HepG2 (cell line): ENCODE measurements at regions not wholly inside any gene's neighbourhood (a gene's known extent, or its start where the extent isn't known, plus 50 kb on each side); places are given as distances from the start of the nearest gene placed in this dataset.

Experiments
- ATAC-seq: fragments of 200-7000 bp; cut with Tn5 transposase; 3 replicates; pipeline ENCODE4 v1.9.1; 2020; ENCODE audit warnings: mild to moderate bottlenecking, moderate library complexity
- BruUV-seq: library from RNA; stranded (reverse); fragments of 400-500 nt; replicated peaks from 2 replicates; lab custom pipeline; 2021; lab: Mats Ljungman, UMichigan
- CTCF ChIA-PET: fragments of 300-600 bp; formaldehyde crosslinking; extraction: SDS; loops from one replicate; lab custom pipeline; 2021; ENCODE audit warnings: low total read pairs, inconsistent platforms, low intra/inter-chr PET ratio; lab: Yijun Ruan, JAX
- POLR2A ChIA-PET: fragments of 350-600 bp; sonication (Branson Sonifier 250); formaldehyde crosslinking; loops from one replicate; lab custom pipeline; 2020; ENCODE audit warnings: antibody characterized with exemption, inconsistent platforms; lab: Yijun Ruan, JAX
- DNase-seq: peaks from one replicate; pipeline ENCODE4 v3.0.0-alpha.2; 2015; ENCODE audit warnings: low spot score
- FAIRE-seq: peaks from 3 replicates; lab custom pipeline; 2011; peaks lifted over from hg19 to GRCh38; lab: Jason Lieb, UNC
- H2AFZ ChIP-seq: one replicate; pipeline ENCODE4 v1.6.1; 2011; ENCODE audit warnings: low read length, inconsistent platforms
- H3K27ac ChIP-seq: fragments of 300-600 bp; 3 replicates; pipeline ENCODE4 v1.8.0; 2011; ENCODE audit warnings: mixed run types, mild to moderate bottlenecking, mixed read lengths, low read length, inconsistent platforms; ENCODE audit not compliant: insufficient read depth; ENCODE audit errors: extremely low read length
- H3K27me3 ChIP-seq, 2 experiments: fragments of 200-600 bp in 1 of 2; 2 replicates in 1 of 2; 3 replicates in 1 of 2; pipeline versions ENCODE4 v1.6.0 to v1.8.0; 2011; ENCODE audit warnings: low read length in 2 of 2, mild to moderate bottlenecking in 2 of 2, moderate library complexity in 2 of 2, inconsistent platforms in 1 of 2; ENCODE audit not compliant: insufficient read depth in 2 of 2, control insufficient read depth in 1 of 2
- H3K36me3 ChIP-seq, 2 experiments: fragments of 200-600 bp in 1 of 2; replicated peaks in 1 of 2; 2 replicates in 1 of 2; 3 replicates in 1 of 2; pipeline versions ENCODE4 v1.5.1 to v1.8.0; 2011; ENCODE audit warnings: low read length in 2 of 2, inconsistent platforms in 1 of 2; ENCODE audit not compliant: insufficient read depth in 2 of 2, control insufficient read depth in 1 of 2
- H3K4me1 ChIP-seq: 2 replicates; pipeline ENCODE4 v1.5.1; 2012; ENCODE audit warnings: low read length, inconsistent platforms; ENCODE audit not compliant: insufficient read depth
- H3K4me2 ChIP-seq: 2 replicates; pipeline ENCODE4 v1.6.0; 2011; ENCODE audit warnings: low read depth, low read length, inconsistent platforms
- H3K4me3 ChIP-seq, 3 experiments: fragments of 200-600 bp in 1 of 3; sonication (generic), shearing (Covaris generic) in 1 of 3; replicated peaks in 1 of 3; 2 replicates each; pipeline ENCODE4 v1.5.1; 2011 to 2016; ENCODE audit warnings: low read length in 3 of 3, inconsistent platforms in 2 of 3, low read depth in 2 of 3, mild to moderate bottlenecking in 2 of 3, control low read depth in 1 of 3, mixed read lengths in 1 of 3; ENCODE audit not compliant: insufficient read depth in 1 of 3
- H3K79me2 ChIP-seq: one replicate; pipeline ENCODE4 v1.6.1; 2011; ENCODE audit warnings: low read length, inconsistent platforms; ENCODE audit not compliant: insufficient read depth
- H3K9ac ChIP-seq: 2 replicates; pipeline ENCODE4 v1.6.0; 2011; ENCODE audit warnings: mild to moderate bottlenecking, low read depth, low read length, inconsistent platforms; ENCODE audit not compliant: insufficient read depth
- H3K9me3 ChIP-seq: 2 replicates; pipeline ENCODE4 v1.5.1; 2012; ENCODE audit warnings: mild to moderate bottlenecking, low read length
- H4K20me1 ChIP-seq: 2 replicates; pipeline ENCODE4 v1.6.0; 2011; ENCODE audit warnings: inconsistent platforms, mild to moderate bottlenecking, low read length, moderate library complexity; ENCODE audit not compliant: insufficient read depth
- CREM ChIP-seq, 2 experiments: sonication (generic) in 1 of 2; formaldehyde crosslinking in 1 of 2; IDR thresholded peaks; 2 replicates each; pipeline versions ENCODE4 v1.4.0 to v1.6.1; 2016 to 2020; ENCODE audit warnings: antibody characterized with exemption in 1 of 2, mild to moderate bottlenecking in 1 of 2, missing genetic modification reagents in 1 of 2
- E2F2 ChIP-seq: sonication (generic); formaldehyde crosslinking; IDR thresholded peaks from 2 replicates; pipeline ENCODE4 v1.4.0; 2020; ENCODE audit warnings: missing genetic modification reagents, borderline replicate concordance
- SATB2 ChIP-seq: sonication (generic); formaldehyde crosslinking; IDR thresholded peaks from 2 replicates; pipeline ENCODE4 v1.5.0; 2020; ENCODE audit warnings: missing genetic modification reagents
- SIX1 ChIP-seq: sonication (generic); formaldehyde crosslinking; IDR thresholded peaks from 2 replicates; pipeline ENCODE4 v1.4.0; 2020; ENCODE audit warnings: missing genetic modification reagents, borderline replicate concordance
- SKIL ChIP-seq: sonication (generic); formaldehyde crosslinking; IDR thresholded peaks from 2 replicates; pipeline ENCODE4 v1.8.0; 2022; ENCODE audit warnings: missing genetic modification reagents, mild to moderate bottlenecking, moderate library complexity, borderline replicate concordance
- TAF1 ChIP-seq: sonication (generic); formaldehyde crosslinking; IDR thresholded peaks from 2 replicates; pipeline ENCODE4 v1.4.0; 2020; ENCODE audit warnings: missing genetic modification reagents
- THAP11 ChIP-seq: IDR thresholded peaks from 2 replicates; pipeline ENCODE4 v1.6.1; 2016; ENCODE audit warnings: missing biosample characterization, missing genetic modification reagents
- ZFY ChIP-seq: sonication (generic); formaldehyde crosslinking; IDR thresholded peaks from 2 replicates; pipeline ENCODE4 v1.4.0; 2020; ENCODE audit warnings: missing genetic modification reagents
- ZNF224 ChIP-seq: sonication (generic); formaldehyde crosslinking; IDR thresholded peaks from 2 replicates; pipeline ENCODE4 v1.5.0; 2020; ENCODE audit warnings: mild to moderate bottlenecking, missing genetic modification reagents
- ZNF225 ChIP-seq: sonication (generic); formaldehyde crosslinking; IDR thresholded peaks from 2 replicates; pipeline ENCODE4 v1.4.0; 2020; ENCODE audit warnings: mild to moderate bottlenecking, missing genetic modification reagents
- ZNF263 ChIP-seq: sonication (generic); formaldehyde crosslinking; IDR thresholded peaks from 2 replicates; pipeline ENCODE4 v1.4.0; 2020; ENCODE audit warnings: missing genetic modification reagents
- ZNF274 ChIP-seq: sonication (generic); formaldehyde crosslinking; IDR thresholded peaks from 2 replicates; pipeline ENCODE4 v1.5.1; 2020; ENCODE audit warnings: mild to moderate bottlenecking, missing genetic modification reagents
- ZNF784 ChIP-seq: sonication (generic); formaldehyde crosslinking; IDR thresholded peaks from 2 replicates; pipeline ENCODE4 v1.5.1; 2020; ENCODE audit warnings: missing genetic modification reagents, mild to moderate bottlenecking, borderline replicate concordance
- ZNF839 ChIP-seq: sonication (generic); formaldehyde crosslinking; IDR thresholded peaks from 2 replicates; pipeline ENCODE4 v1.4.0; 2020; ENCODE audit warnings: missing genetic modification reagents, mild to moderate bottlenecking, borderline replicate concordance
- WGBS: methylation state at CpG from one replicate; pipeline ENCODE4 v1.1.6; 2017; ENCODE audit warnings: low lambda C conversion rate; 5-methylcytosine and 5-hydroxymethylcytosine counted together
- in situ Hi-C: cut with HindIII; loops from 2 replicates; pipeline ENCODE4 v1.10.0; 2017; ENCODE audit warnings: low pct_unique_long_range_greater_than_20kb; ENCODE audit not compliant: extremely low pct_ligation_motif_present
- intact Hi-C: fragments of 100-400 bp; cut with micrococcal nuclease; formaldehyde crosslinking; loops from one replicate; pipeline ENCODE4 v1.10.0; 2022; ENCODE audit not compliant: unreplicated experiment

- ChIA-PET CTCF (no interaction called here), POLR2A (no interaction called here)
- no TSS peak for BruUV-seq
- Histone ChIP-seq H3K4me3 (no peak overlapping the region), H2AFZ (no peak overlapping the region), H3K27me3 (no peaks in the 10 kb centered on the region), H4K20me1 (no peaks in the 10 kb centered on the region), H3K9me3 (peaks cover 5% of the 10 kb centered on the region; the same call in 1 of the 2 replicates), H3K36me3 (no peaks in the 10 kb centered on the region), H3K4me2 (no peak overlapping the region), H3K27ac (no peak overlapping the region), H3K9ac (no peak overlapping the region), H3K4me1 (no peaks in the 10 kb centered on the region), H3K79me2 (no peaks in the 10 kb centered on the region)
- DNase-seq (no peak), FAIRE-seq (no peak), ATAC-seq (no peak)
- under 1% methylated on average over 4 of the region's 4 CpGs for WGBS
- TF ChIP-seq SIX1: no peak
- no peak for TF ChIP-seq SKIL (CRISPR knock-in tag)
- TF ChIP-seq E2F2 (CRISPR knock-in tag): no peak
- TF ChIP-seq ZNF224 (CRISPR knock-in tag): no peak
- no peak for TF ChIP-seq ZNF225
- no peak for TF ChIP-seq ZFY (CRISPR knock-in tag)
- TF ChIP-seq ZNF274: no peak
- no peak for TF ChIP-seq TAF1 (CRISPR knock-in tag)
- TF ChIP-seq CREM (IDR thresholded peaks at IDR 0.05): no peak
- TF ChIP-seq CREM (CRISPR knock-in tag; IDR thresholded peaks at IDR 0.05): no peak
- TF ChIP-seq ZNF784 (CRISPR knock-in tag): no peak
- no peak for TF ChIP-seq SATB2
- TF ChIP-seq ZNF263: no peak
- no peak for TF ChIP-seq THAP11 (CRISPR knock-in tag)
- TF ChIP-seq ZNF839 (CRISPR knock-in tag): no peak
- in situ Hi-C loops: no loop called here
- intact Hi-C loops: no loop called here
Measured at GRCh38 chr7:13336227-13336626, 648.8 kb downstream of the ARL4A start.
